ENCODE measurements at regions not wholly inside any gene's neighbourhood (a gene's known extent, or its start where the extent isn't known, plus 50 kb on each side); places are given as distances from the start of the nearest gene placed in this dataset.

- no peak for TF ChIP-seq SIX5 (IDR thresholded peaks at IDR 0.05; ENCODE audit: low read depth, low read length, severe bottlenecking)
- no peak for TF ChIP-seq NR2C2 (IDR thresholded peaks at IDR 0.05; ENCODE audit: borderline replicate concordance, control insufficient read depth, insufficient read length, low read depth)
Measured at GRCh38 chr12:128052331-128052730, 214.6 kb upstream of the TMEM132C start (continued).

GRCh38 chr12:128052777-128053176 is 214.2 kb upstream of the TMEM132C start:
- DNase-seq (ENCODE audit: low read depth, low spot score) (no peak), ATAC-seq (no peak), FAIRE-seq (no peak)
- no peaks in the 10 kb centered on the region for H3K36me3 ChIP-seq (ENCODE audit: control insufficient read depth in 2 of 2, insufficient read depth in 2 of 2, low read length in 1 of 2)
- no peaks in the 10 kb centered on the region for H3K9me3 ChIP-seq (replicated peaks; ENCODE audit: control insufficient read depth, insufficient read depth, low read length)
- H3K79me2 ChIP-seq (ENCODE audit: control insufficient read depth, insufficient read depth, low read length) = no peaks in the 10 kb centered on the region
- no peak overlapping the region for H3K9ac ChIP-seq (ENCODE audit: control insufficient read depth, insufficient read depth, low read length)
- no peak overlapping the region for H3K4me3 ChIP-seq
- H3K4me1 ChIP-seq (ENCODE audit: control insufficient read depth, insufficient read depth, low read length) = no peaks in the 10 kb centered on the region
- ChIA-PET POLR2A (no interaction called here), CTCF (interaction anchor here (0.6 kb wide), 1 partner anchor 220 kb away, joined by 3 read pairs; no protein-coding TSS in a partner anchor), SMC1A (ENCODE audit: uncharacterized antibody, unreplicated experiment) (interaction anchor here (1.0 kb wide), 1 partner anchor 16 kb away, joined by 5 read pairs; no protein-coding TSS in a partner anchor), RAD21 (ENCODE audit: unreplicated experiment) (no interaction called here)
- no peak overlapping the region for H3K27ac ChIP-seq (ENCODE audit: control insufficient read depth, insufficient read depth)
- no peak overlapping the region for H3K4me2 ChIP-seq (ENCODE audit: control insufficient read depth, insufficient read depth)
- WGBS (ENCODE audit: insufficient coverage, insufficient replicate concordance, low lambda C conversion rate, missing lambda C conversion rate) = 41% methylated on average over 5 of the region's 5 CpGs
- no TSS peak for BruUV-seq (replicated peaks)
- TF ChIP-seq SIX5 (IDR thresholded peaks at IDR 0.05; ENCODE audit: low read depth, low read length, severe bottlenecking) (no peak), WRNIP1 (IDR thresholded peaks at IDR 0.05; ENCODE audit: borderline replicate concordance, low read depth, low read length) (no peak), CHD1 (IDR thresholded peaks at IDR 0.05; ENCODE audit: low read depth, low read length) (no peak), SIN3A (IDR thresholded peaks at IDR 0.05; ENCODE audit: low read depth, low read length) (no peak), HDAC2 (IDR thresholded peaks at IDR 0.05) (no peak), NFXL1 (IDR thresholded peaks at IDR 0.05; ENCODE audit: borderline replicate concordance) (no peak), JUND (IDR thresholded peaks at IDR 0.05; ENCODE audit: low read depth, low read length) (no peak), RELA (IDR thresholded peaks at IDR 0.05; ENCODE audit: borderline replicate concordance, partially characterized antibody) (no peak)
- H2AFZ ChIP-seq (ENCODE audit: control insufficient read depth, low read depth, low read length) = no peak overlapping the region
- no peaks in the 10 kb centered on the region for H3K27me3 ChIP-seq (replicated peaks in 1 of 2; ENCODE audit: control insufficient read depth in 2 of 2, insufficient read depth in 2 of 2, low read length in 1 of 2)
- intact Hi-C loops (cut with micrococcal nuclease; ENCODE audit: unreplicated experiment) (no loop called here), in situ Hi-C loops (cut with MboI) (no loop called here)
- H4K20me1 ChIP-seq (ENCODE audit: control insufficient read depth, insufficient read depth) = no peaks in the 10 kb centered on the region
